ENCODE measurements at regions not wholly inside any gene's neighbourhood (a gene's known extent, or its start where the extent isn't known, plus 50 kb on each side); places are given as distances from the start of the nearest gene placed in this dataset.

DNA sequence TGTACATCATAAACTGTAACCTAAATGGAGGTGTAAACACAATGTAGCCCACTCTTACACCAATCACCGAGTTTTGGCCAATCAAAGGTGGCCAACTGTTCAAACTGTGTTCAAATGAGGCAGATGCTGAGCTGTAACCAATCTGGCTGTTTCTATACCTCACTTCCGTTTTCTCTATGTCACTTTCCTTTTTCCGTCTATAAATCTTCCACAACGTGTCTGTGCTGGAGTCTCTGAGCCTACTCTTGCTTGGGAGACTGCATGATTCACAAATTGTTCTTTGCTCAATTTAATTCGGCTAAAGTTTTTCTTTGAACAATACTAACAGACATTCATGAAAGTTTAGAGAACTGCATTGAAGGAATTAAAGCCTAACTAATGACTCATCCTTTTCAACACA lies 547.1 kb upstream of the USP15 start:
- TF ChIP-seq, protein P1, sequence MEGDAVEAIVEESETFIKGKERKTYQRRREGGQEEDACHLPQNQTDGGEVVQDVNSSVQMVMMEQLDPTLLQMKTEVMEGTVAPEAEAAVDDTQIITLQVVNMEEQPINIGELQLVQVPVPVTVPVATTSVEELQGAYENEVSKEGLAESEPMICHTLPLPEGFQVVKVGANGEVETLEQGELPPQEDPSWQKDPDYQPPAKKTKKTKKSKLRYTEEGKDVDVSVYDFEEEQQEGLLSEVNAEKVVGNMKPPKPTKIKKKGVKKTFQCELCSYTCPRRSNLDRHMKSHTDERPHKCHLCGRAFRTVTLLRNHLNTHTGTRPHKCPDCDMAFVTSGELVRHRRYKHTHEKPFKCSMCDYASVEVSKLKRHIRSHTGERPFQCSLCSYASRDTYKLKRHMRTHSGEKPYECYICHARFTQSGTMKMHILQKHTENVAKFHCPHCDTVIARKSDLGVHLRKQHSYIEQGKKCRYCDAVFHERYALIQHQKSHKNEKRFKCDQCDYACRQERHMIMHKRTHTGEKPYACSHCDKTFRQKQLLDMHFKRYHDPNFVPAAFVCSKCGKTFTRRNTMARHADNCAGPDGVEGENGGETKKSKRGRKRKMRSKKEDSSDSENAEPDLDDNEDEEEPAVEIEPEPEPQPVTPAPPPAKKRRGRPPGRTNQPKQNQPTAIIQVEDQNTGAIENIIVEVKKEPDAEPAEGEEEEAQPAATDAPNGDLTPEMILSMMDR (IDR thresholded peaks at IDR 0.05; ENCODE audit: low read depth, low read length): no peak
- TF ChIP-seq EZH2phosphoT487 (IDR thresholded peaks at IDR 0.05; ENCODE audit: low read depth): no peak

All from OCI-LY3 (cell line).